Adrenal gland (tissue), 5 donors: ENCODE measurements at regions not wholly inside any gene's neighbourhood (a gene's known extent, or its start where the extent isn't known, plus 50 kb on each side); places are given as distances from the start of the nearest gene placed in this dataset.

ENCODE experiments used
- POLR2A ChIP-seq, 2 donors: fragments of 450-650 bp; IDR thresholded peaks; one replicate each; pipeline ENCODE4 v1.6.1; 2017; ENCODE audit warnings: antibody characterized with exemption in 2 of 2, mild to moderate bottlenecking in 2 of 2, moderate library complexity in 1 of 2
- TF ChIP-seq, protein P1 (sequence below), 6 experiments: fragments of 450-650 bp in 4 of 6; fragments of 200-600 bp in 2 of 6; sonication (generic) in 1 of 6; IDR thresholded peaks; 1 replicate in 5 of 6; 2 replicates in 1 of 6; pipeline versions ENCODE4 v1.5.1 to v1.8.0; 2016 to 2021; ENCODE audit warnings: antibody characterized with exemption in 6 of 6, mild to moderate bottlenecking in 2 of 6, moderate library complexity in 1 of 6
- donor health status: DM: no; HTN: no; CAD: no.

GRCh38 chr15:53447053-53447574, 312.3 kb downstream of the WDR72 start:
- TF ChIP-seq, protein P1, sequence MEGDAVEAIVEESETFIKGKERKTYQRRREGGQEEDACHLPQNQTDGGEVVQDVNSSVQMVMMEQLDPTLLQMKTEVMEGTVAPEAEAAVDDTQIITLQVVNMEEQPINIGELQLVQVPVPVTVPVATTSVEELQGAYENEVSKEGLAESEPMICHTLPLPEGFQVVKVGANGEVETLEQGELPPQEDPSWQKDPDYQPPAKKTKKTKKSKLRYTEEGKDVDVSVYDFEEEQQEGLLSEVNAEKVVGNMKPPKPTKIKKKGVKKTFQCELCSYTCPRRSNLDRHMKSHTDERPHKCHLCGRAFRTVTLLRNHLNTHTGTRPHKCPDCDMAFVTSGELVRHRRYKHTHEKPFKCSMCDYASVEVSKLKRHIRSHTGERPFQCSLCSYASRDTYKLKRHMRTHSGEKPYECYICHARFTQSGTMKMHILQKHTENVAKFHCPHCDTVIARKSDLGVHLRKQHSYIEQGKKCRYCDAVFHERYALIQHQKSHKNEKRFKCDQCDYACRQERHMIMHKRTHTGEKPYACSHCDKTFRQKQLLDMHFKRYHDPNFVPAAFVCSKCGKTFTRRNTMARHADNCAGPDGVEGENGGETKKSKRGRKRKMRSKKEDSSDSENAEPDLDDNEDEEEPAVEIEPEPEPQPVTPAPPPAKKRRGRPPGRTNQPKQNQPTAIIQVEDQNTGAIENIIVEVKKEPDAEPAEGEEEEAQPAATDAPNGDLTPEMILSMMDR (IDR thresholded peaks at IDR 0.05): no peak
- TF ChIP-seq POLR2A (IDR thresholded peaks at IDR 0.05): no peak
